ENCODE measurements at regions not wholly inside any gene's neighbourhood (a gene's known extent, or its start where the extent isn't known, plus 50 kb on each side); places are given as distances from the start of the nearest gene placed in this dataset.
A peak's percentile ranks its signal among the peaks of the same experiment; 100 is the strongest.

GRCh38 chr12:76220980-76221379 lies 127.2 kb downstream of the BBS10 start:
- Histone ChIP-seq H3K9me3 (ENCODE audit: control insufficient read depth, insufficient read depth, low read length) (no peaks in the 10 kb centered on the region), H3K4me1 (ENCODE audit: insufficient read depth, low read length) (no peaks in the 10 kb centered on the region), H3K9ac (ENCODE audit: low read depth, low read length) (peak overlapping the region; percentile 18; the same call in 1 of the 2 replicates), H3K36me3 (ENCODE audit: insufficient read depth, low read length) (no peaks in the 10 kb centered on the region)

GRCh38 chr12:76219806-76220205 lies 128.4 kb downstream of the BBS10 start:
- H3K9me3 ChIP-seq (ENCODE audit: control insufficient read depth, insufficient read depth, low read length), result no peaks in the 10 kb centered on the region
- H3K36me3 ChIP-seq (ENCODE audit: insufficient read depth, low read length), result no peaks in the 10 kb centered on the region
- H3K9ac ChIP-seq (ENCODE audit: low read depth, low read length), result no peak overlapping the region
- H3K4me1 ChIP-seq (ENCODE audit: insufficient read depth, low read length), result no peaks in the 10 kb centered on the region

GRCh38 chr12:76216585-76217472 lies 131.4 kb downstream of the BBS10 start:
- H3K9me3 ChIP-seq (ENCODE audit: control insufficient read depth, insufficient read depth, low read length), result no peaks in the 10 kb centered on the region
- no peaks in the 10 kb centered on the region for H3K4me1 ChIP-seq (ENCODE audit: insufficient read depth, low read length)
- no peaks in the 10 kb centered on the region for H3K36me3 ChIP-seq (ENCODE audit: insufficient read depth, low read length)
- H3K9ac ChIP-seq (ENCODE audit: low read depth, low read length), result no peak overlapping the region

- Histone ChIP-seq H3K36me3 (ENCODE audit: insufficient read depth, low read length) (no peaks in the 10 kb centered on the region), H3K4me1 (ENCODE audit: insufficient read depth, low read length) (no peaks in the 10 kb centered on the region), H3K9ac (ENCODE audit: low read depth, low read length) (no peak overlapping the region), H3K9me3 (ENCODE audit: control insufficient read depth, insufficient read depth, low read length) (0 out of 2 replicates have a peak, but pooled peaks cover 4% of the 10 kb centered on the region)
These were observed 123.6 kb upstream of the NAP1L1 start for GRCh38 chr12:76208129-76208528.

GRCh38 chr12:76206677-76207072 lies 122.2 kb upstream of the NAP1L1 start:
- H3K9me3 ChIP-seq (ENCODE audit: control insufficient read depth, insufficient read depth, low read length), result peaks cover 5% of the 10 kb centered on the region; the same call in 1 of the 2 replicates
- H3K4me1 ChIP-seq (ENCODE audit: insufficient read depth, low read length), result no peaks in the 10 kb centered on the region
- no peaks in the 10 kb centered on the region for H3K36me3 ChIP-seq (ENCODE audit: insufficient read depth, low read length)
- H3K9ac ChIP-seq (ENCODE audit: low read depth, low read length), result no peak overlapping the region

- Histone ChIP-seq H3K9me3 (ENCODE audit: control insufficient read depth, insufficient read depth, low read length) (peaks cover 5% of the 10 kb centered on the region; the same call in 1 of the 2 replicates), H3K4me1 (ENCODE audit: insufficient read depth, low read length) (no peaks in the 10 kb centered on the region), H3K36me3 (ENCODE audit: insufficient read depth, low read length) (no peaks in the 10 kb centered on the region), H3K9ac (ENCODE audit: low read depth, low read length) (no peak overlapping the region)
These were observed 121.7 kb upstream of the NAP1L1 start for GRCh38 chr12:76206039-76206676.

- H3K9me3 ChIP-seq (ENCODE audit: control insufficient read depth, insufficient read depth, low read length), result peaks cover 9% of the 10 kb centered on the region; the same call in 1 of the 2 replicates
- H3K36me3 ChIP-seq (ENCODE audit: insufficient read depth, low read length), result no peaks in the 10 kb centered on the region
- H3K4me1 ChIP-seq (ENCODE audit: insufficient read depth, low read length), result no peaks in the 10 kb centered on the region
- no peak overlapping the region for H3K9ac ChIP-seq (ENCODE audit: low read depth, low read length)
These were observed 118.1 kb upstream of the NAP1L1 start for GRCh38 chr12:76202621-76203020.

GRCh38 chr12:76201758-76202157 lies 117.3 kb upstream of the NAP1L1 start:
- Histone ChIP-seq H3K9ac (ENCODE audit: low read depth, low read length) (no peak overlapping the region), H3K36me3 (ENCODE audit: insufficient read depth, low read length) (no peaks in the 10 kb centered on the region), H3K4me1 (ENCODE audit: insufficient read depth, low read length) (no peaks in the 10 kb centered on the region), H3K9me3 (ENCODE audit: control insufficient read depth, insufficient read depth, low read length) (peaks cover 9% of the 10 kb centered on the region; the same call in 1 of the 2 replicates)

- Histone ChIP-seq H3K9ac (ENCODE audit: low read depth, low read length) (no peak overlapping the region), H3K36me3 (ENCODE audit: insufficient read depth, low read length) (no peaks in the 10 kb centered on the region), H3K4me1 (ENCODE audit: insufficient read depth, low read length) (no peaks in the 10 kb centered on the region), H3K9me3 (ENCODE audit: control insufficient read depth, insufficient read depth, low read length) (peaks cover 9% of the 10 kb centered on the region; the same call in 1 of the 2 replicates)
These were observed 116.8 kb upstream of the NAP1L1 start for GRCh38 chr12:76201316-76201715.

- Histone ChIP-seq H3K36me3 (ENCODE audit: insufficient read depth, low read length) (no peaks in the 10 kb centered on the region), H3K9ac (ENCODE audit: low read depth, low read length) (no peak overlapping the region), H3K4me1 (ENCODE audit: insufficient read depth, low read length) (no peaks in the 10 kb centered on the region), H3K9me3 (ENCODE audit: control insufficient read depth, insufficient read depth, low read length) (peaks cover 9% of the 10 kb centered on the region; the same call in 1 of the 2 replicates)
These were observed 115.3 kb upstream of the NAP1L1 start for GRCh38 chr12:76199808-76200207.

GRCh38 chr12:76198839-76199238 lies 114.4 kb upstream of the NAP1L1 start:
- Histone ChIP-seq H3K36me3 (ENCODE audit: insufficient read depth, low read length) (no peaks in the 10 kb centered on the region), H3K9ac (ENCODE audit: low read depth, low read length) (no peak overlapping the region), H3K4me1 (ENCODE audit: insufficient read depth, low read length) (no peaks in the 10 kb centered on the region), H3K9me3 (ENCODE audit: control insufficient read depth, insufficient read depth, low read length) (peaks cover 9% of the 10 kb centered on the region; the same call in 1 of the 2 replicates)

GRCh38 chr12:76197283-76197682 lies 112.8 kb upstream of the NAP1L1 start:
- Histone ChIP-seq H3K9me3 (ENCODE audit: control insufficient read depth, insufficient read depth, low read length) (peaks cover 3% of the 10 kb centered on the region; the same call in 1 of the 2 replicates), H3K36me3 (ENCODE audit: insufficient read depth, low read length) (no peaks in the 10 kb centered on the region), H3K4me1 (ENCODE audit: insufficient read depth, low read length) (no peaks in the 10 kb centered on the region), H3K9ac (ENCODE audit: low read depth, low read length) (no peak overlapping the region)

GRCh38 chr12:76195920-76196319 lies 111.4 kb upstream of the NAP1L1 start:
- Histone ChIP-seq H3K36me3 (ENCODE audit: insufficient read depth, low read length) (no peaks in the 10 kb centered on the region), H3K9me3 (ENCODE audit: control insufficient read depth, insufficient read depth, low read length) (peaks cover 3% of the 10 kb centered on the region; the same call in 1 of the 2 replicates), H3K9ac (ENCODE audit: low read depth, low read length) (no peak overlapping the region), H3K4me1 (ENCODE audit: insufficient read depth, low read length) (no peaks in the 10 kb centered on the region)

GRCh38 chr12:76194724-76195123 lies 110.2 kb upstream of the NAP1L1 start:
- no peaks in the 10 kb centered on the region for H3K4me1 ChIP-seq (ENCODE audit: insufficient read depth, low read length)
- H3K9ac ChIP-seq (ENCODE audit: low read depth, low read length), result no peak overlapping the region
- peaks cover 3% of the 10 kb centered on the region; the same call in 1 of the 2 replicates for H3K9me3 ChIP-seq (ENCODE audit: control insufficient read depth, insufficient read depth, low read length)
- no peaks in the 10 kb centered on the region for H3K36me3 ChIP-seq (ENCODE audit: insufficient read depth, low read length)
